Chondrocyte (in vitro differentiated cells): ENCODE measurements at regions not wholly inside any gene's neighbourhood (a gene's known extent, or its start where the extent isn't known, plus 50 kb on each side); places are given as distances from the start of the nearest gene placed in this dataset.
"Not testable (repeated sequence)": the region's sequence is repeated elsewhere in the genome, so short reads cannot be mapped to it uniquely, and the experiment has no call there.

Experiments
- DNase-seq: peaks from one replicate; pipeline ENCODE4 v3.0.0; 2021; ENCODE audit warnings: mixed read lengths, low spot score
- H3K27ac Mint-ChIP-seq: one replicate; pipeline ENCODE4 v1.8.0; 2021; ENCODE audit warnings: mild to moderate bottlenecking, moderate library complexity, mixed read lengths; ENCODE audit not compliant: unreplicated experiment
- H3K27me3 Mint-ChIP-seq: 2 replicates; pipeline ENCODE4 v1.8.0; 2021; ENCODE audit warnings: low read depth, mixed read lengths
- H3K36me3 Mint-ChIP-seq: 2 replicates; pipeline ENCODE4 v1.8.0; 2021; ENCODE audit warnings: low read depth, mixed read lengths
- H3K4me1 Mint-ChIP-seq: 2 replicates; pipeline ENCODE4 v1.8.0; 2021; ENCODE audit warnings: low read depth, mild to moderate bottlenecking, mixed read lengths
- H3K4me3 Mint-ChIP-seq: one replicate; pipeline ENCODE4 v1.8.0; 2021; ENCODE audit warnings: mild to moderate bottlenecking, moderate library complexity, mixed read lengths; ENCODE audit not compliant: unreplicated experiment
- H3K9me3 Mint-ChIP-seq: 2 replicates; pipeline ENCODE4 v1.8.0; 2021; ENCODE audit warnings: low read depth, mixed read lengths
- TF ChIP-seq, protein P1 (sequence below): fragments of 200-600 bp; sonication (generic); IDR thresholded peaks from 2 replicates; pipeline ENCODE4 v1.5.0; 2021; ENCODE audit warnings: antibody characterized with exemption, mild to moderate bottlenecking, moderate library complexity

DNA sequence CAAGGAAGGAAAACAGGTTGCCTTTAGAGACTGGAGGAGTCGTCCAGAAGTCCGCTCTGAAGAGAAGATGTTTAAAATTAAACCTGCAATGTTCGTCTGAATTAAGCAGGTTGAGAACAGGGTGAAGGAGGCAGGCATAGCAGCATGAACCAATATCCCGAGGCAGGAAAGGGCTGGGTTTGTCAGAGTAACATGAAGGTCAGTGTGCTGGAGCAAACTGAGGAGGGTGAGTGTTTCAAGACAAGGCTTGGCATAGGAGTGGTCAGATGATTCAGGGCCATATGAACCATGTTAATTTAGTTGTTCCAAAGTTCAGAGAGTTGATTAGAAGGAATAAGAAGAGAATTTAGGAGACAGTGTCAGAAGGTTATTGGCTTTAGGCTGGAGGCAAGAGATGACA lies 93.3 kb downstream of the UTRN start:
- H3K27me3 Mint-ChIP-seq, result no peaks in the 10 kb centered on the region
- H3K27ac Mint-ChIP-seq, result peak overlapping the region; percentile 38
- DNase-seq, result no peak
- peaks cover 5% of the 10 kb centered on the region for H3K9me3 Mint-ChIP-seq
- H3K4me3 Mint-ChIP-seq, result no peak overlapping the region
- TF ChIP-seq, protein P1, sequence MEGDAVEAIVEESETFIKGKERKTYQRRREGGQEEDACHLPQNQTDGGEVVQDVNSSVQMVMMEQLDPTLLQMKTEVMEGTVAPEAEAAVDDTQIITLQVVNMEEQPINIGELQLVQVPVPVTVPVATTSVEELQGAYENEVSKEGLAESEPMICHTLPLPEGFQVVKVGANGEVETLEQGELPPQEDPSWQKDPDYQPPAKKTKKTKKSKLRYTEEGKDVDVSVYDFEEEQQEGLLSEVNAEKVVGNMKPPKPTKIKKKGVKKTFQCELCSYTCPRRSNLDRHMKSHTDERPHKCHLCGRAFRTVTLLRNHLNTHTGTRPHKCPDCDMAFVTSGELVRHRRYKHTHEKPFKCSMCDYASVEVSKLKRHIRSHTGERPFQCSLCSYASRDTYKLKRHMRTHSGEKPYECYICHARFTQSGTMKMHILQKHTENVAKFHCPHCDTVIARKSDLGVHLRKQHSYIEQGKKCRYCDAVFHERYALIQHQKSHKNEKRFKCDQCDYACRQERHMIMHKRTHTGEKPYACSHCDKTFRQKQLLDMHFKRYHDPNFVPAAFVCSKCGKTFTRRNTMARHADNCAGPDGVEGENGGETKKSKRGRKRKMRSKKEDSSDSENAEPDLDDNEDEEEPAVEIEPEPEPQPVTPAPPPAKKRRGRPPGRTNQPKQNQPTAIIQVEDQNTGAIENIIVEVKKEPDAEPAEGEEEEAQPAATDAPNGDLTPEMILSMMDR, result no peak
- H3K4me1 Mint-ChIP-seq, result peaks cover 37% of the 10 kb centered on the region
- no peaks in the 10 kb centered on the region for H3K36me3 Mint-ChIP-seq

GRCh38 chr6:144379356-144379755 lies 94.2 kb downstream of the UTRN start:
- TF ChIP-seq, protein P1, result no peak
- Mint-ChIP-seq H3K4me1 (peaks cover 38% of the 10 kb centered on the region), H3K9me3 (peaks cover 5% of the 10 kb centered on the region), H3K4me3 (no peak overlapping the region), H3K27me3 (no peaks in the 10 kb centered on the region), H3K27ac (peak overlapping the region; percentile 42), H3K36me3 (no peaks in the 10 kb centered on the region)
- no peak for DNase-seq

DNA sequence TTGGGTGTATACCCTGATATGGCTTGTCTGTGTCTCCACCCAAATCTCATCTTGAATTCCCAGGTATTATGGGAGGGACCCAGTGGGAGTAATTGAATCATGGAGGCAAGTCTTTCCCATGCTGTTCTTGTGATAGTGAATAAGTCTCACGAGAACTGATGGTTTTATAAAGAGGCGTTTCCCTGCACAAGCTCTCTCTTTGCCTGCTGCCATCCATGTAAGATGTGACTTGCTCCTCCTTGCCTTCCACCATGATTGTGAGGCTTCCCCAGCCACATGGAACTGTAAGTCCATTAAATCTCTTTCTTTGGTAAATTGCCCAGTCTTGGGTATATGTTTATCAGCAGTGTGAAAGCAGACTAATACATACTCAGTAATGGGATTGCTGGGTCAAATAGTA lies 96.4 kb downstream of the UTRN start:
- H3K36me3 Mint-ChIP-seq, H3K4me3 Mint-ChIP-seq, DNase-seq, H3K27ac Mint-ChIP-seq, H3K9me3 Mint-ChIP-seq, H3K27me3 Mint-ChIP-seq: not testable (repeated sequence)
- H3K4me1 Mint-ChIP-seq, result peaks cover 57% of the 10 kb centered on the region

DNA sequence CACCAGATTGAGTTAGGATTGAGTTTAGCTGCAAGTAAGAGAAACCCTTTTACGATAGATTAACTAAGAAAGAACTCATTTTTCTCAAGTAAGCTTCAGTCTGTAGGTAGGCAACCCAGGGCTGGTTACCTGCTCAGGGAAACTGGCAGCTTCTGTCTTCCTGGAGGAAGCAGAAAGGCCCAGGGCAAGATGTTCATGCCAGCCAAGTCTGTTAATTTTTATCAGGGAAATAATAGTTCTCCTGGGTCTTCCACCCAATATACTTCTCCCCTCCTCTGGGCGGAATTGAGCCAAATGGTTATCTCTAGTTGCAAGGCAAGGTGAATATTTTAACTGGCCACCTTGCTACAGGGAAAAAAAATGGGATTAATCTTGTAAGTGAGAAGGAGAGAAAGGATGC lies 98.2 kb downstream of the UTRN start:
- peaks cover 5% of the 10 kb centered on the region for H3K9me3 Mint-ChIP-seq
- H3K4me1 Mint-ChIP-seq, result peaks cover 60% of the 10 kb centered on the region
- no peak overlapping the region for H3K4me3 Mint-ChIP-seq
- H3K27me3 Mint-ChIP-seq, result no peaks in the 10 kb centered on the region
- no peak overlapping the region for H3K27ac Mint-ChIP-seq
- DNase-seq, result no peak
- TF ChIP-seq, protein P1, result no peak
- H3K36me3 Mint-ChIP-seq, result no peaks in the 10 kb centered on the region

GRCh38 chr6:144384427-144384826 lies 99.3 kb downstream of the UTRN start:
- H3K4me3 Mint-ChIP-seq, result no peak overlapping the region
- peaks cover 55% of the 10 kb centered on the region for H3K4me1 Mint-ChIP-seq
- DNase-seq, result no peak
- H3K9me3 Mint-ChIP-seq, result peaks cover 5% of the 10 kb centered on the region
- TF ChIP-seq, protein P1, result no peak
- no peaks in the 10 kb centered on the region for H3K27me3 Mint-ChIP-seq
- no peak overlapping the region for H3K27ac Mint-ChIP-seq
- peaks cover 2% of the 10 kb centered on the region for H3K36me3 Mint-ChIP-seq

DNA sequence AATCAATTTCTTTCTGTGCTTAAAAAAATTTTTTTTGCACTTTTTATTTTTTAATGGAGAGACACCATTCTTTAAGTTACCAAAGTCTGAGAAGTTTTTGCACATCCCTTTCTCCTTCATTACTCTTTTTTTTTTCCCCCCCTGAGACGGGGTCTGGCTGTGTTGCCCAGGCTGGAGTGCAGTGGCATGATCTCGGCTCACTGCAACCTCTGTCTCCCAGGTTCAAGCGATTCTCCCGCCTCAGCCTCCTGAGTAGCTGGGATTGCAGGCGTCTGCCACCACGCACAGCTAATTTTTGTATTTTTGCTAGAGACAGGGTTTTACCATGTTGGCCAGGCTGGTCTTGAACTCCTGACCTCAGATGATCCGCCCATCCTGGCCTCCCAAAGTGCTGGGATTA lies 104.3 kb downstream of the UTRN start:
- H3K9me3 Mint-ChIP-seq, H3K27me3 Mint-ChIP-seq, H3K36me3 Mint-ChIP-seq, H3K27ac Mint-ChIP-seq, DNase-seq, H3K4me3 Mint-ChIP-seq: not testable (repeated sequence)
- H3K4me1 Mint-ChIP-seq, result peaks cover 43% of the 10 kb centered on the region
